ENCODE measurements at regions not wholly inside any gene's neighbourhood (a gene's known extent, or its start where the extent isn't known, plus 50 kb on each side); places are given as distances from the start of the nearest gene placed in this dataset.

DNA sequence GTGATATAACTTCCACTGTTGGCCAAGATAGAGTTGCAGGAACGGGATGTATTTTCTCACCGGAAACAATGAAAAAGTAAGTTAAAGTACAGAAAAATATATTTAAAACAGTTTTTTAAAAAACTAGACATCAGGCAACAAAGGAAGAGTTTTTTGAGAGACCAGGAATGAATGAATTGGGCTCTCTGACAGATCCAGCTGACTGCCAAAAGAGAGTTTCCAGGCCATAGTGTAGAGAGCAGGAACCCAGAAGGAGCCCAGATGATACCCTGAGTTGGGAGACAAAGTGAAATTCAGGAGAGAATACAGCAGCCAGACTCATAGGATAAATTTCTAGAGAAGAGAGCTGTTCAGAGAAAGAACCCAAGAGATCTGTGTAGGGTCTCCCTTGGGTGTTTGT lies 362.6 kb upstream of the SMIM21 start:
- no peak for DNase-seq (ENCODE audit: low read depth)
- TF ChIP-seq, protein P1, sequence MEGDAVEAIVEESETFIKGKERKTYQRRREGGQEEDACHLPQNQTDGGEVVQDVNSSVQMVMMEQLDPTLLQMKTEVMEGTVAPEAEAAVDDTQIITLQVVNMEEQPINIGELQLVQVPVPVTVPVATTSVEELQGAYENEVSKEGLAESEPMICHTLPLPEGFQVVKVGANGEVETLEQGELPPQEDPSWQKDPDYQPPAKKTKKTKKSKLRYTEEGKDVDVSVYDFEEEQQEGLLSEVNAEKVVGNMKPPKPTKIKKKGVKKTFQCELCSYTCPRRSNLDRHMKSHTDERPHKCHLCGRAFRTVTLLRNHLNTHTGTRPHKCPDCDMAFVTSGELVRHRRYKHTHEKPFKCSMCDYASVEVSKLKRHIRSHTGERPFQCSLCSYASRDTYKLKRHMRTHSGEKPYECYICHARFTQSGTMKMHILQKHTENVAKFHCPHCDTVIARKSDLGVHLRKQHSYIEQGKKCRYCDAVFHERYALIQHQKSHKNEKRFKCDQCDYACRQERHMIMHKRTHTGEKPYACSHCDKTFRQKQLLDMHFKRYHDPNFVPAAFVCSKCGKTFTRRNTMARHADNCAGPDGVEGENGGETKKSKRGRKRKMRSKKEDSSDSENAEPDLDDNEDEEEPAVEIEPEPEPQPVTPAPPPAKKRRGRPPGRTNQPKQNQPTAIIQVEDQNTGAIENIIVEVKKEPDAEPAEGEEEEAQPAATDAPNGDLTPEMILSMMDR (conservative IDR thresholded peaks at IDR 0.05; ENCODE audit: low read depth, low read length) = no peak

DNA sequence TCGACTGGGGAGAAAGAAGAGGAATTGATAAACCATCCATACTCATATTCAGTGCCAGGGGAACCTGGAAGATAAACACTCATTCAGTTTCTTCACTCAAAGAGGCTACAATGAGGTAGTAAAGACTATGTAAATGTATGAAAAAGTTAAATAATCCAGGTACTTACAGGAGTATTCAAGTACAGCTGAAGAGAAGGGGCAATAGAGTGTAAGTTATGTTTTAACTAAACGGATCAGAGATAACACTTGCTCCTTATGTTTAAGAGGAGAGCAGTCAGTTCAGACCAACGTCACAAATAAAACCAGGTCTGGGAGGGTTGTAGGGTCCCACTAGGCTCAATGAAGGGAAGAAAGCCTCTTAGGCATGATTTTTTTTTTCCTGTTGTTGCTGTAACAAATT lies 358.3 kb upstream of the SMIM21 start:
- DNase-seq (ENCODE audit: low read depth) = no peak
- TF ChIP-seq, protein P1 (conservative IDR thresholded peaks at IDR 0.05; ENCODE audit: low read depth, low read length) = no peak
- no peak overlapping the region for H3K4me3 ChIP-seq (ENCODE audit: low read depth, low read length)

More for the DNA sequence above, 362.6 kb upstream of the SMIM21 start:
- H3K4me3 ChIP-seq (ENCODE audit: low read depth, low read length) = no peak overlapping the region

GRCh38 chr18:75785206-75785605 lies 357.7 kb upstream of the SMIM21 start:
- DNase-seq (ENCODE audit: low read depth) = no peak
- no peak overlapping the region for H3K4me3 ChIP-seq (ENCODE audit: low read depth, low read length)
- TF ChIP-seq, protein P1 (conservative IDR thresholded peaks at IDR 0.05; ENCODE audit: low read depth, low read length) = no peak

- DNase-seq (ENCODE audit: low read depth) = no peak
- H3K4me3 ChIP-seq (ENCODE audit: low read depth, low read length) = no peak overlapping the region
- TF ChIP-seq, protein P1 (conservative IDR thresholded peaks at IDR 0.05; ENCODE audit: low read depth, low read length) = no peak
These were observed 356.9 kb upstream of the SMIM21 start for GRCh38 chr18:75784390-75784789.

- TF ChIP-seq, protein P1 (conservative IDR thresholded peaks at IDR 0.05; ENCODE audit: low read depth, low read length) = no peak
- no peak overlapping the region for H3K4me3 ChIP-seq (ENCODE audit: low read depth, low read length)
- no peak for DNase-seq (ENCODE audit: low read depth)
These were observed 356.2 kb upstream of the SMIM21 start for GRCh38 chr18:75783566-75784281.

DNA sequence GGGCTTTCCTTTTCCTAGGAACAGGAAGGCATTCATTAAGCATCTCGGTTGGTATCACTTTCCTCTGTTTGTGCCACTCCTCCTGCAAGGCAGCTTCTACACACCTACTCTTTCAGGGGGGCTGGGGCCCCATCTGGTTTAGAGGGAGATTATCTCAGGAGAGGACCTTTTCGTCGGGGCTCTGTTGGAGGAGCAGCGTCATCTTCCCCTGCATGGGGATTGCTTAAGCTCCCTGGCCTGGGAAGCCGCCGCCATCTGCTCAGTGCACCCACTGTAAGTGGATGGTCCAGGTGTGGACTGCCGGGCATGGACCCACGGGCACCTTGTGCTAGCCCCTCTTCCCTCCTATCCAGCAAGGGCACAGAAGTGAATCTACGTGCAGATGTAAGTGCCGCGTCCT lies 355.3 kb upstream of the SMIM21 start:
- TF ChIP-seq, protein P1 (conservative IDR thresholded peaks at IDR 0.05; ENCODE audit: low read depth, low read length) = no peak
- H3K4me3 ChIP-seq (ENCODE audit: low read depth, low read length) = no peak overlapping the region
- DNase-seq (ENCODE audit: low read depth) = no peak

- TF ChIP-seq, protein P1 (conservative IDR thresholded peaks at IDR 0.05; ENCODE audit: low read depth, low read length) = no peak
- no peak overlapping the region for H3K4me3 ChIP-seq (ENCODE audit: low read depth, low read length)
- no peak for DNase-seq (ENCODE audit: low read depth)
These were observed 354.7 kb upstream of the SMIM21 start for GRCh38 chr18:75782204-75782603.
